ENCODE measurements at regions not wholly inside any gene's neighbourhood (a gene's known extent, or its start where the extent isn't known, plus 50 kb on each side); places are given as distances from the start of the nearest gene placed in this dataset.
"Not testable (repeated sequence)": the region's sequence is repeated elsewhere in the genome, so short reads cannot be mapped to it uniquely, and the experiment has no call there.

- no peak overlapping the region for H3K4me3 ChIP-seq (ENCODE audit: low read length)
- DNase-seq (ENCODE audit: low read depth), result no peak
- TF ChIP-seq CTCF (conservative IDR thresholded peaks at IDR 0.05; ENCODE audit: low read depth, low read length), result no peak
Observed at GRCh38 chr15:87538327-87538834, 718.2 kb downstream of the NTRK3 start.

GRCh38 chr15:87537295-87537694 lies 719.2 kb downstream of the NTRK3 start:
- H3K4me3 ChIP-seq (ENCODE audit: low read length), result no peak overlapping the region
- no peak for DNase-seq (ENCODE audit: low read depth)
- no peak for TF ChIP-seq CTCF (conservative IDR thresholded peaks at IDR 0.05; ENCODE audit: low read depth, low read length)

GRCh38 chr15:87533637-87534036 lies 722.9 kb downstream of the NTRK3 start:
- not testable (repeated sequence) for DNase-seq (ENCODE audit: low read depth); H3K4me3 ChIP-seq (ENCODE audit: low read length)

GRCh38 chr15:87528873-87529272 lies 727.7 kb downstream of the NTRK3 start:
- peak; percentile 6 for DNase-seq (ENCODE audit: low read depth)
- TF ChIP-seq CTCF (conservative IDR thresholded peaks at IDR 0.05; ENCODE audit: low read depth, low read length), result no peak
- H3K4me3 ChIP-seq (ENCODE audit: low read length), result no peak overlapping the region

GRCh38 chr15:87527875-87528274 lies 728.7 kb downstream of the NTRK3 start:
- no peak for TF ChIP-seq CTCF (conservative IDR thresholded peaks at IDR 0.05; ENCODE audit: low read depth, low read length)

GRCh38 chr15:87527416-87527815 lies 729.1 kb downstream of the NTRK3 start:
- H3K4me3 ChIP-seq (ENCODE audit: low read length), result no peak overlapping the region
- TF ChIP-seq CTCF (conservative IDR thresholded peaks at IDR 0.05; ENCODE audit: low read depth, low read length), result no peak
- peak; percentile 17 for DNase-seq (ENCODE audit: low read depth)

More at GRCh38 chr15:87527875-87528274, 728.7 kb downstream of the NTRK3 start:
- DNase-seq (ENCODE audit: low read depth), result no peak
- no peak overlapping the region for H3K4me3 ChIP-seq (ENCODE audit: low read length)

GRCh38 chr15:87523516-87523915 lies 733.0 kb downstream of the NTRK3 start:
- no peak for TF ChIP-seq CTCF (conservative IDR thresholded peaks at IDR 0.05; ENCODE audit: low read depth, low read length)
- no peak overlapping the region for H3K4me3 ChIP-seq (ENCODE audit: low read length)
- DNase-seq (ENCODE audit: low read depth), result no peak

- H3K4me3 ChIP-seq (ENCODE audit: low read length), result no peak overlapping the region
- no peak for TF ChIP-seq CTCF (conservative IDR thresholded peaks at IDR 0.05; ENCODE audit: low read depth, low read length)
- DNase-seq (ENCODE audit: low read depth), result no peak
Observed at GRCh38 chr15:87522997-87523396, 733.5 kb downstream of the NTRK3 start.
